SH-SY5Y (cell line): ENCODE measurements at regions not wholly inside any gene's neighbourhood (a gene's known extent, or its start where the extent isn't known, plus 50 kb on each side); places are given as distances from the start of the nearest gene placed in this dataset.

ENCODE experiments used
- GATA2 ChIP-seq: IDR thresholded peaks from 2 replicates; pipeline ENCODE4 v1.6.1; 2011; ENCODE audit warnings: mild to moderate bottlenecking, low read depth, low read length
- GATA3 ChIP-seq: IDR thresholded peaks from 2 replicates; pipeline ENCODE4 v1.6.1; 2011; ENCODE audit warnings: low read depth, mild to moderate bottlenecking, low read length, moderate library complexity

GRCh38 chr2:35887146-35887545, 468.4 kb upstream of the CRIM1 start:
- TF ChIP-seq GATA3 (no peak), GATA2 (no peak)
